HG03139 (cell line): ENCODE measurements at regions not wholly inside any gene's neighbourhood (a gene's known extent, or its start where the extent isn't known, plus 50 kb on each side); places are given as distances from the start of the nearest gene placed in this dataset.
"Not testable (repeated sequence)": the region's sequence is repeated elsewhere in the genome, so short reads cannot be mapped to it uniquely, and the experiment has no call there.

Experiments used
- ATAC-seq: cut with Tn5 transposase; IDR thresholded peaks from one replicate; pipeline ENCODE4 v1.9.1; 2021; ENCODE audit not compliant: unreplicated experiment

- no peak for ATAC-seq
Observed at GRCh38 chr6:112575309-112575834, 228.2 kb downstream of the RFPL4B start.

DNA sequence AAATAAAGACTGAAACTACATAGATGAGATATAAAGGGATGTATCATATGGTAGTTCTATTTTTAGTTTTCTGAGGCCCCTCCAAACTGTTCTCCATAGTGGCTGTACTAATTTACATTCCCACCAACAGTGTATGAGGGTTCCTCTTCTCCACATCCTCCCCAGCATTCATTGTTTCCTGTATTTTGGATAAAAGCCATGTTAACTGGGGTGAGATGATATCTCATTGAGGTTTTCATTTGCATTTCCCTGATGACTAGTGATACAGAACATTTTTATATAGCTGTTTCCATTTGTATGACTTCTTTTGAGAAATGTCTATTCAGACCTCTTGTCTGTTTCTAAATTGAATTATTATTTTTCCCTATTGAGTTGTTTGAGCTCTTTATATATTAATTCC is 229.3 kb downstream of the RFPL4B start:
- no peak for ATAC-seq

GRCh38 chr6:112579601-112580000 is 232.5 kb downstream of the RFPL4B start:
- no peak for ATAC-seq

GRCh38 chr6:112581015-112581414 is 233.9 kb downstream of the RFPL4B start:
- no peak for ATAC-seq

DNA sequence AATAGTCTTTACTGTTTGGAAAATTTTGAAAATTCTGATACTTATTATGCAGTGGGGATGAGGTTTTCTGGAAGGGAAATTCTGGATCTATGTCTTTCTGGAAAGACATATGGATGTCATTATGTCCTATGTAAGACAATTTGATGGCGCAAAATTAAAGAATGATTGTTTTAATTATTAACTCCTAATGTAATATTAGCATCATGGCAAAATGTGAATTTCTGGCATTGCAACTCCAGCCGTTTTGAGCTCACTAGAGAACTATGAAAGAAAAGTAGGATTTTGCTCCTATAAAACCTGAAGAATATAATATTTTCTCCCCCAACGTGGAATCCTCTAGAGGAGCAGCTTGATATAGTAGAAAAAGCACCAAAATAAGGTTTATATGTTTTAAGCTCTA is 243.2 kb downstream of the RFPL4B start:
- ATAC-seq: no peak

DNA sequence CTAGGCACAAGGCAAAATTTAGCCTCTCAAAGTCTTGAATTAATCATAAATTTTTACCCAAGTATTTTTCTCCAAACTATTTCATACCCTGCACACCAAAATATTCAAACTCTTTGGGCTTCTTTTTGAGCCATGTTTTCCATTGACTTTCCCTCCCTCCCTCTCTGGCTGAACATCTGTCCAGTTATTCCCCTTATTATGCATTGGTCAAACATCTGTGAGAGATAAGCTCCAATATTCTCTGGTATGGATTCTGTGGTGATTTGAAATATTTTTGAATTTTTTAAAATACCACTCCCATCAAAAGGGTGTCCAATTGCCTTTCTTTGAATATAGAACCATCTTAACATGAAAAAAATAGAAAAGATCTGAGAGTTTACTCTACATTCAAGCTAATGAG is 244.2 kb downstream of the RFPL4B start:
- ATAC-seq: no peak

DNA sequence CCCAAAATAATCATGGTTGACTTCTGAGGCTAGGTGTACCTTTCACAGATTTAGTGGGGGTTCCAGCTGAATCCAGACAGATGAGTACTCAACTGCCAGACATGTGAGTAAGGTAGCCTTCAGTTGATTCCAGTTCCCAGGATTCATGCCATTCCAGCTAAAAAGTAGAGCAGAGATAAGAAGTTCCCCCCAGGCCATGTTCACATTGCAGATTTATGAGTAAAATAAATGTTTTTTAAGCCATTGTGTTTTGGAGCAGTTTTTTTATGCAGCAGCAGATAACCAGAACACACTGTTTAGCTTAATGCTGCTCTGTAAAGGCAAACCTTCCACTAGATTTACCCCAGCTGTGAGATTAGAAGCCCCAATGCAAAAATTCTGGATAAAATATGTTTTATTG is 245.0 kb downstream of the RFPL4B start:
- no peak for ATAC-seq

DNA sequence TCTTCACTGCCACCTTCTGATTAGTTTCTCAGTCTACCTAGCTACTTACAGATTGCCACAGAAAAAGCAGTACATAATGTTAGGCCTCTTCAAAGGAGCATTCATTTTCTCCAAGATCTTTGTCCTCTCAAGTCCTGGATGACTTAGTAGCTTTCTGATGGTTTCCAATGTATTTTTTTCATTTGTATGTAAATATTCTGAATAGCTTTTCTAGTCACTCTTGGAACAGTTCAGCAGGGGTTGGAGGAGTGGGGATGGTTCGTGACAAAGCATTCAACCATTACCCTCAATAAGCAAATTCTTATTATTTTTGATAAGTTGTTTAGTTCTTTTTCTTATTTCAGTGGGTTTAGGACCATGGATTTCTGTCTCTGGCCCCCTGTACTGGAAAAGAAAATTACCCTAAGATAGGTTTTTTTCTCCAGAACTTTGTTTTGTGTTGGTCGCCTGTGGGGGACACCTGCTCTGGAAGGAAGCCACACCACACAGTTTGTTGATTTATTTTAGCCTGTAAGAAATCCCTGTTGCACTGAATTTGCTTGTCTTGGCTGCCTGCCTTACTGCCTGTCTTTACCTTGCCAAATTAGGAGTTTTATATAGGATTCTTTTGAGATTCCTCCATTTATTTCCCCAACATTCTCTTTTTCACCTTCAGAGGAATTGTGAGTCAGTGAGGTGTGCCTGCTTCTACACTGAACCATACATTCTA is 247.9 kb downstream of the RFPL4B start:
- ATAC-seq: no peak

DNA sequence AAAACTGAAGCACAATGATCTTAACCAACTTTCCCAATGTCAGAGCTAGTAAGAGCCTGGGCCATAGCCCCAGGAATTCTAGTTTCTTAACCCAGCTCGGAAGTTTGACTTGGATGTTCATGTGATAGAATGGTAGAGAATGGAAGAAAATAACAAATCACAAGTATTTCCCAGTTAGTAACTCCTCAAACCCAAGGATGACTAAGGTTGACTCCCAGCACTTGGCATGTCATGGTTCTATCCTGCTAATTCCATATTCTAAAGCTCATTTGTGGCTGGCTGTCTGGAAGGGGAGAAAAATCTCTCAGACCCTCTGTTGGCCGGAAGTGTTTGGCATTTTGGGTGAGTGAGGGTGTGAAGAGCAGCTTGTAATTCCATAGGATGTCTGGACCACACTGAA is 248.7 kb downstream of the RFPL4B start:
- ATAC-seq: no peak

GRCh38 chr6:112597176-112597575 is 250.0 kb downstream of the RFPL4B start:
- no peak for ATAC-seq

GRCh38 chr6:112600168-112600567 is 253.0 kb downstream of the RFPL4B start:
- no peak for ATAC-seq

DNA sequence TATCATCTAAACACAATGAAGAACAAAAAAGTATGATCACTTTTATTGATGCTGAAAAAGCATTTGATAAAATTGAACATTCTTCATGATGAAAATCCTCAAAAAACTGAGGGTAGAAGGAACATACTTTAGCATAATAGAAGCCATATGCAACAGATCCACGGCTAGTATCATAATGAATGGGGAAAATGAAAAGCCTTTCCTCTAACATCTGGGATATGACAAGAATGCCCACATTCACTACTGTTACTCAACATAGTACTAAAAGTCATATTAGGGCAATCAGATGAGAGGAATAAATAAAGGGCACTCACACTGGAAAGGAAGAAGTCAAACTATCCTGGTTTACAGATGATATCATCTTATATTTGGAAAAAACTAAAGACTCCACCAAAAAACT is 256.6 kb downstream of the RFPL4B start:
- no peak for ATAC-seq

- ATAC-seq: no peak
Observed at GRCh38 chr6:112606656-112607435, 259.7 kb downstream of the RFPL4B start.

DNA sequence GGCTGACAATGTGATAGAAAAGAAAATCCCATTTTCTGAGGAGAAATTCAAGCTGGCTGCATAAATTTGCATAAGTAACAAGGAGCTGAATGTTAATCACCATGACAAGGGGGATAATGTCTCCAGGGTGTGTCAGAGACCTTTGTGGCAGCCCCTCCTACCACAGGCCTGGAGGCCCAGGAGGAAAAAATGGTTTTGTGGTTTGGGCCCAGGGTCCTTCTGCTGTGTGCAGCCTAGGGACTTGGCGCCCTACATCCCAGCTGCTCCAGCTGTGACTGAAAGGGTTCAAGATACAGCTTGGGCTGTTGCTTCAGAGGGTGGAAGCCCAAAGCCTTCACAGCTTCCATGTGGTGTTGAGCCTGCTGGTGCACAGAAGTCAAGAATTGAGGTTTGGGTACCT is 261.8 kb downstream of the RFPL4B start:
- not testable (repeated sequence) for ATAC-seq

- no peak for ATAC-seq
Observed at GRCh38 chr6:112613410-112613809, 266.3 kb downstream of the RFPL4B start.

DNA sequence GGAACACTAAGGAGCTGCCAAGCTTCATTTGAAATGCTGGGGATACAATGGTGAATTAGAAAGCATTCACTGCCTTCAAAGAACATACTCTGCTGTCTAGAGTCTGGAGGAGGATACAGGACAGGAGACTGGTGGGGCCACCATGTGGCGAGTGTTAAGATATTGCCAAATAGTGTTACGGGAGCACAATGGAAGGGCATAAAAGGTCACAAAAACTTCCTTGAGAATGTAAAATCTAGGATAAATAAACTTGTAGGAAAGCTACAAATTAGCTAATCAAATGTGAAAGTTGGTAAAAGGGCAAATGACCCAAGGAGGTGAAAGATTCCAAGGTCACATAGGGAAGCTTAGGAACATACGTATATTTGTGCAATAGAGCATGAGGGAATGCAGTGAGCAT is 271.7 kb downstream of the RFPL4B start:
- no peak for ATAC-seq

- no peak for ATAC-seq
Observed at GRCh38 chr6:112620812-112621569, 273.9 kb downstream of the RFPL4B start.

DNA sequence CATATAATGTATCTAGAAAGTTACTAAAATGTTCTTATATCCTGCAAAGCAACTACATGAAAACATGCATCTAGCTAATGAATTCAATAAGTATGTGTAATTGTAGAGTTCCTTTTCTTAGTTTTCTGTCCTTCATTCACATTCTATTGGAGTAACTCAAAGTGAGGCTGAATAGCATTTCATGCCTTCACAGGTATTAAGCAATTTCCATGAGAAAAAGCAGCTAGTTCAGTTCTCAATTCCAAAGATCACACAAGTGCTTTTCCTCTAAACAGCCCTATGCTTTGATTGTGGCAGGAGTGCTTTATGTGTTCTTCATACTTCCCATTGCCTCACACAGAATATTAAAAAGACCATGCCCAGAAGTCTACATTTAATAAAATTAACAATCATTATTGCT is 274.9 kb downstream of the RFPL4B start:
- no peak for ATAC-seq

- ATAC-seq: peak; percentile 73
Observed at GRCh38 chr6:112626468-112627082, 279.4 kb downstream of the RFPL4B start.

GRCh38 chr6:112634376-112634775 is 287.2 kb downstream of the RFPL4B start:
- no peak for ATAC-seq

DNA sequence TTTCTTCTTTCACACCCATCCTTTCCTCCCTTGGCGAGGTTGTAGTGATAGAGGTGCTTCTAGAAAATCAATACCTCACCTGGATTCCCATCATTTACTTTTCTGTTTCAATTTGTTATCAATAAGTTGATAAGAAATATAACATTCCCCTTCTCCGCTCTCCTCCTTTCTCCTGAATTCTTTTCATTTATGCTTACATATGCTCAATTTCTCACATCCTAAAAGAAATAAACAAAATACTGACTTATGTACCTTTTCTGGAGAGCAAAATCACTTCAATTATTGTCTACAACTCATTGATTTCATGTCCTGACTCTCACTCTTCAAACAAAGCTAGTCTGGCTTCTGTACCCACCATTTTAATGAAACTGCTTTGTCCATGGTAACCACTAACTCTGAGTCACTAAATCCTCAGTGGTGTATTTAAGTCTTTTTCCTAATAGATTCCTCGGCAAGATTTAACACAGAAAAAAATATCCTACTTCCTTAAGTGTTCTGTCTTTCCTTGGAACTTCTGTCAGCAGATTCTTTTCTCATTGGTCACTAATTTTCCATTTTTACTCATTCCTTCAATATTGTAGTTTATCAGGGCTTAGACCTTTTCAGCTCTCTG is 289.6 kb downstream of the RFPL4B start:
- no peak for ATAC-seq
